GM21381 (cell line): ENCODE measurements at regions not wholly inside any gene's neighbourhood (a gene's known extent, or its start where the extent isn't known, plus 50 kb on each side); places are given as distances from the start of the nearest gene placed in this dataset.
"Not testable (repeated sequence)": the region's sequence is repeated elsewhere in the genome, so short reads cannot be mapped to it uniquely, and the experiment has no call there.

Experiments
- ATAC-seq: cut with Tn5 transposase; IDR thresholded peaks from one replicate; pipeline ENCODE4 v1.9.1; 2021; ENCODE audit warnings: mild to moderate bottlenecking, moderate library complexity; ENCODE audit not compliant: unreplicated experiment

DNA sequence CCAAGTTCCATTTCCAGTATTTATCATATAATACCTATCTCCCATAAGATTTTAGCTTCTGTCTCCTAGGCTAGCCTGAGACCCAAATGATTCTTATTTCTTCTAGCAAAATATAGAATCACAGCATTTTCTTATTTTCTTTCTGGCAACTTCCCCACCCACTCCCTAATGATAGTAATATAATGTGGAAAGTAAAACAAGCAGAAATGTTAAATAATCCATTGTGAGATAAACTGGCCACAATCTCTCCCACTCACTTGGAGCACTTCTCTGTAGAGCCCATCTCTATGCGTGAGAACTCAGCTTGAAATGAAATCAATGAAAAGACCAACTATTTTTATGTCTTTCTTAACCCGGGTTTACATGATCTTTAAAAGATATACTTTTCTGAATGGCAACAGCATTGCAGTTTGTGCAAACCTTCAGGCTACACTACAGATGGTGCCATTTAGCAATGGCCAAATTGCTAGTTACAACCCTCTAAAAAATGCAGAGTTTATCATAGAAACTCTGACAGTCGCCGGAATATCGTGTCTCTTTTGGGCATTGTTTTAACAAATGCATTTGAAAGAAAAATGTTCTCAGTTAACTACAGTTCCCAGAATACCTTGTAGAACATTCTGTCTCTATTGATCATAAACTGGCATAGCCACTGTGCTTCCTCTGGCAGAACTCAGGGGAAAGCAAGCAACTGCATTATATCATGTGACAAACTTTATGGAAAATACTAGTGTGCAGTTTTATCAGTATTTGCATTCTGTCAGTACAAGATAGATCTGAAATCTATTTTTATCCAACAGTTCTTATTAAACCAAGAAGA lies 1407.4 kb upstream of the ZEB2 start:
- no peak for ATAC-seq

DNA sequence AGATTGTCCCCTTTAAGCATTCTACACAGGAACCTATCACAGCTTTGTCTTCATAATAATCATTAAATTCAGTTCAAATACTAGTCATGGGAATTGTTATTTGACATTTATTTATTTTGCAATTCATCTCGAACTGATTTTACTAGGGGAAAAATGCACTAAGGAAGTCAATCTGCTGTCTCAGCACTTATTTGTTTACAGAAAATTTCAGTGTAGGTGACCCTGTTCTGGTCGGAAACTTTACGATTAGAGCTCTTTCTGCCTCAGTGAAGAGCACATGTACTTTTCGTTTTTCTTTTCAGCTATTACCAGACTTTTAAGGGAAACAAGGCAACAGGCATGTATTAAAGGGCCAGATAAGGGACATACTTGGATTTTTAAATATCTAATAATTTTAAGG lies 1405.7 kb upstream of the ZEB2 start:
- no peak for ATAC-seq

DNA sequence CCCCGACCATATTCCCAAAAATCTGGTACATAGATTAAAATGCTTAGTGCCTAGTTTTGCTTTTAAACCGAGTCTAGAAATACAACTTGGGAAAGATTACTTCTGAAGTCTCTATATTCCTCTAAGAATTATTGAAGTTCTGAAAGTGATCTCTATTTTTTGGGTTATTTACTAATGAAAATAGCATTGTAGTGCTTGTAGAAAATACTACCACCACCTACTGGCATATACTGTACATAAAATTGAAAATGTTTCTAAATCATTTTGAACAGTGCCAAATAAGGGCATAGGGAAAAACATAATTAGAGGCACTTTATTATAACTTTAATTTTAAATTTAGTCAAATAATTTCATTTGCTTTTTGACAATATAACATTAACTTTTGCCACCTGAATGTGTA lies 1399.6 kb upstream of the ZEB2 start:
- ATAC-seq, result no peak

DNA sequence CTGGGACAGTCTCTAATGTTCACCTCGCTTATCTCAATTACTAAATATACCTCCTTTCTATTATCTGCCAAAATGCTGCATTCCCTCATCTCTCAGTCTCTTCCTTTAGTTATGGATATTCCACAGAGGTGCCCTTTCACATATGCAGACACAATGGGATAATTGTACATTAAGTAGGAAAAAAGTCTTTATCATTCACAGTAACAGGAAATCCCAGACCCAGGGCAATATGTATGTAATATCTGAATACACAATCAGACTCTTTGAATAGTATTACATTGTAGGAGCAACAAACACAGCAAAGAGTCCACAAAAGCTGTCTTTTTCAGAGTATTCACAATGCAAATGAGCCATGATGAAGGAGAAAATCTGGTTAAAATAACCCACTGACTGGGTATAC lies 1399.0 kb upstream of the ZEB2 start:
- no peak for ATAC-seq

DNA sequence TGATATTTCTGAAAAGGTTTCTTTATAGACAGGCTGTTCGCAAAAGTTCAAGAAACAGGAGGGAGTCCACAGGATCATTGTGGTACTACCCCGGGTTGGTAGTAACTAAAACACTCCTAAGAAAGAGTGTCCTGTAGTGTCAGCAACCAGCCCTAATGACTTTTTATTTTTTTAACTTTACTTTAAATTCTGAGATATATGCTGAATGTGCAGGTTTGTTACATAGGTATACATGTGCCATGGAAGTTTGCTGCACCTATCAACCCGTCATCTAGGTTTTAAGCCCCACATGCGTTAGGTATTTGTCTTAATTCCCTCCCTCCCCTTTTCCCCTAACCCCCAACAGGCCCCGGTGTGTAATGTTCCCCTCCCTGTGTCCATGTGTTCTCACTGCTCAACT lies 1396.9 kb upstream of the ZEB2 start:
- ATAC-seq, result no peak

DNA sequence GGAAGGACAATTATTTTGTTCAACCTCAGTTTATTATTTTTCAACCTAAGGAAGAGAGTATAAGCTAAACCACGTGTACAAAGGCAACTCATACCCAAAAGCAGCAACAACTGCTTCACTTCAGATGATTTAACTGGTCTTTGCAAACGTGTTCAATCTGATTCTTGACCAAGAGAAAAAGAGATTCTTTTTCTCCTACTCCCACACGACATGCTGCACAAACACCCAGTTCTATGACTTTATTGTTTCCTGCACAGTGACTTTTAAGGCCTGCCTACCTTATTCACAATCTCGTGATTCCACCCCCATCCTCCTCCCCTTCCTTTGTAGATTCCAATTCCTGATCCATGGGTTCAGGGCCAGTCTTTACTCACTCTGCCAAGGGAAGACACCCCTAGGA lies 1394.8 kb upstream of the ZEB2 start:
- no peak for ATAC-seq

DNA sequence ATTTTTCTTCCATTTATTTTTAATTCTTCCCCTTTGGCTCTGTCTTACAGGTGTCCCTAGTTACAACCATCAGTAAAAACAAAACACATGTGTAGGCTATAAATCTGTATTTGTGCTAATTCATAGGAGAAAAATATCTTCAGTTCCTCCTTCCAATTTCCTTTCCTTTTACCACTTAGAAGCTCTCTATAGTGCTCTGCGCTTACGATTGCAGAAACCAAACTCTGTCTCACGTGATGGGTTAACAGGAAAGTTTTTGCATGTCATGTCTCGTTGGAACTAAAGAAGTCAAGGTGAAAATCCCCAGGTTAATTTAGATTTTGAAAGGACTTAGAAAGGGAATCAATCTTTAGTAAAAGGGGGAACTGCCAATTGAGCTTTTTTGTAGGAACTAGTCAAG lies 1390.5 kb upstream of the ZEB2 start:
- ATAC-seq, result no peak

DNA sequence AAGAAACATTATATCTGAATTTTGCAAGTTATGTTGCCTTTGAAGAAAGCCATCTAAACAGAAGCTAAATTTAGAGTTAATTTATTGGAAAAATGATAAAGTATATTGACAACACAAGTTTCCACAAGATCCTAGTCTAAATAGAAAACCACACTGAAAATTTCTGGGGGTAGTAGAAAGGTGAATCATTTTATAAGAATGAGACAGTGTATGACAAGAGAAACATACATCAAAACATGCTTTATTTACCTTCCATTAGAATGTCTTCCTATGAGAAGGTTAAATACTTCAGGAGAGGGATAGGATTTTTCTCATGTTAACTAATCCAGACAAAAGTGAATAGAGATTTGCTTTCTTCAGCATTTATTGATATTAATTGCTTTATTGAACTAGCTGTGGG lies 1389.8 kb upstream of the ZEB2 start:
- no peak for ATAC-seq

DNA sequence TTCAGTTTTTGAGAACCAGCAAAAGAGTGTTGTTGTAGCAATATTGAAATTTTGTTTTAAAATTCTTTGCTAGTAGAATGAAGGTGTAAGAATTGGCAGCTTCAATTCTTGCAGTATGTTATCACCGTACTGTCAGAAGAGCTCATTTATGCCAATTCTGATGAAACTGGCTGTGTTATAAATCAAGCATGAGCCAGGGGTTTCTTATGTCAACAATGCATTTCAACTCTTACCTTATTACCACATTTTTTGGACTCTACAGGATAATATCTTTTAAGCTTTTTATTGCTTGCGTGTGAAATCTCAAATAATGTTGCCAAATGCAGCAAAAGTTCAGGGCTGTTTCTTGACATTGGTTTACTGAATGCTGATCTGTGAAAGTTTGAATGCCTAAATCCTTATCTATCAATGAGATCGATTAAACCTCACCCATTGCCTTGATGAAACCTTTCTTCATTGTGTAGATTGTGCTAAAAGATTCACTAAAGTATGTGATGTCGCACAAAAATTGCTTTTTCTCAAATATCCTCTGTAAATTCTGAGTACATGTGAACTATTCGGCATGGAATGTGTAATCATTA lies 1389.3 kb upstream of the ZEB2 start:
- no peak for ATAC-seq

DNA sequence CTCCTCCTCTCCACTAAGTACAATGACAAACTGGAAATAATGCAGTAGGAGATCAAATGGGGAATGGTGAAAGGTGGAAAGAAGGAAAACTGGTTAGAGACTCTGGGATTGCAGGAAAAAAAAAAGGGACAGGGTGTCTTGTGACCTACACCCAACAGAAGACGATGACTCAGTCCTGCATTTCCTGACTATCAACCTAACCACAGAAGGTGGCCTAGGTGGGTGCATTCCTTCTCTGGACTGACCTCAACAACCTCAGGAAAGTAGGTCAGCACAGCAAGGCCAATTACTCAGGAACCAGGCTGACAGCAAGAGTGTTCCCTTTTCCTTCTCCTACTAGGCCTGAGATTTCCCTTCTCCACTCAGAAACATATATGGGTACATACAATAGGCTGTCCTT lies 1386.4 kb upstream of the ZEB2 start:
- no peak for ATAC-seq

DNA sequence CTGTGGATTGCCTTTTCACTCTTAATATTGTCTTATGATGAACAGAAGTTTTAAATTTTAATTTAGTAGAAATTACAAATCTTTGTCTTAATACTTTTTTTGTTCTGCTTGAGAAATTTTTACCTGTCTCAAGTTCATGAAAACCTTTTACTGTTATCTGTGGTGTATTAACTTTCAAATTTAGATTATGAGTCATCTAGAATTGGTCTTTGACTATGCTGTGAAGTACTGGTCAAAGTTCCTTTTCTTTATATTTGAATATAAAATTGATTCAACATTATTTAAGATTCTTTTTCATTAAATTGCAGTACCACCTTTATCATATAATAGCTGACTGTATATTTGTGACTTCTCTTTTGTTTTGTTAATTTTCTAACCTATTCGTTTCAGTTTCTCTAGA lies 1385.5 kb upstream of the ZEB2 start:
- ATAC-seq, result no peak

DNA sequence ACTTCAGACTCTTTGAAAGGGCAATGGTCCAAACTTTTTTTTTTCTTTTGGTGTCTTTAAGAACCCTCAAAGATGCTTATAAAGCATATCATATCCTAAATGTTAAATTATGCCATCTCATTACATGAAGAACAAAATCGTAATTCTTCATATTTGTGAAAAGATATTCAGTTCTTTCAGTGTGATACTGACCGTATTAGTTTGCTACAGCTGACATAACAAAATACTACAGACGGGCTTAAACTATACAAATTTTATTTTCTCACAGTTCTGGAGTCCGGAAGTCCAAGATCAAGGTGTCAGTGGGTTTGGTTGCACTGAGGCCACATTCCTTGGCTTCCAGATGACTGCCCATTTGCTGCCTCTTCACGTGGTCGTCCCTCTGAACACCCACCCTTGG lies 1377.2 kb upstream of the ZEB2 start:
- no peak for ATAC-seq

DNA sequence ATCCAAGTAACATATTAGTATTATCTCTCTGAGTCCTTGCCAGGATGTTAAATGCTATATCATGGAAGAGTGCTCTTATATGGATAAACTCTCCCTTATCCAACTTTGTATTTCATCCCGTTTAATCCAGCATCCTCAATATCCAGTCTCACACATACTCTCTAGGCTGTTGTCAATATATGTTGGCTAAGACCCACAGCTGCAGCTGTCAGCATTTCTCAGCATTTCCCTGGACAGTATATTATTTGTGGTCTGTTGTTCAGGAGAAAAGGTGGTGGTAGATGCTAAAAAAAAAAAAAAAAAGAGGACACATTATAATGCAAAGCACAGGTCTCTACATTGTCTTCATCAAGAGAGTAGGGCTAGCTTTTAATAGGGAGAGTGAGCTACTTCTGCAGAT lies 1368.0 kb upstream of the ZEB2 start:
- ATAC-seq, result no peak

DNA sequence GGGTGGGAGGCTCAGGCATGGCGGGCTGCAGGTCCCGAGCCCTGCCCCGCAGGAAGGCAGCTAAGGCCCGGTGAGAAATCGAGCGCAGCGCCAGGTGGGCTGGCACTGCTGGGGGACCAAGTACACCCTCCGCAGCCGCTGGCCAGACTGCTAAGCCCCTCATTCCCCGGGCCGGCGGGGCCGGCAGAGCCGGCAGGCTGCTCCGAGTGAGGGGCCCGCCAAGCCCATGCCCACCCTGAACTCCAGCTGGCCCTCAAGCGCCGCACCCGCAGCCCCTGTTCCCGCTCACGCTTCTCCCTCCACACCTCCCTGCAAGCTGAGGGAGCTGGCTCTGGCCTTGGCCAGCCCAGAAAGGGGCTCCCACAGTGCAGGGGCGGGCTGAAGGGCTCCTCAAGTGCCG lies 1361.1 kb upstream of the ZEB2 start:
- ATAC-seq, result not testable (repeated sequence)

DNA sequence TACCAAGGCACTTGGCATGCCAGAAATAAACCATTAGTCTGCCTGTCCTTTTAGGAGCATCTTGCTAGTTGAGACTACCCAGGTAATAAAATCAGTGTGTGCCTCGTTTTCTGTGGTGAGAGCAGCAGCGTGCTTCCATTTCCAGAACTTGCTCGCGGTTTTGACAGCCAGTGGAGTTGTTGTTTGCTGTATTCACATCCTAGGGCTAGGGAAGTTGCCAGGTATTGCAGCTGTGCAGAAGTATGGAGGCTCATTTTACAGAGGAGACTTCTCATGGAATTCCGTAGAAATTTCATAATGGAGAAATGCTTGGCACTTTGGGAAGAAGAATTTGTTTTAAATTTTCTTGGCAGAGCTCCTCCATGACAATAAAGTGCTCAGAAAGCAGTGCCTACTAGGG lies 1355.1 kb upstream of the ZEB2 start:
- no peak for ATAC-seq

DNA sequence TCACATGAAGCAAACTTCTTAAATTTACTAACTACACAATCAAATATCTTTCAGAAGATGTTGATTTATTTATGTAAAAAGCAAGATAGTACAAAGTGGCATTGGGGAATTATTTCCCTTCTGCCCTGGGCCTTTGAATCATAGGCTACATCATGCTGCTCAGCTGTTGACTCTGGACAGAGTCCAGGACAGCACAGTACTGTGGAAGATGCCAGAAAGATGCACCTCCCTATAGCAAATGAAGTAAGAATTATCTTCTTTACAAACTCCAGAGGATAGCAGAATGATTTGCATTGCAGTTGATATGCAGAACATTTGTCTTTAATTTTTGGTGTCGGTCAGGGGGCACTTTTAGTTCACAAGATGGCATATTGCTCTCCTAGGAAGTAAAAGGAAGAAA lies 1354.5 kb upstream of the ZEB2 start:
- no peak for ATAC-seq

DNA sequence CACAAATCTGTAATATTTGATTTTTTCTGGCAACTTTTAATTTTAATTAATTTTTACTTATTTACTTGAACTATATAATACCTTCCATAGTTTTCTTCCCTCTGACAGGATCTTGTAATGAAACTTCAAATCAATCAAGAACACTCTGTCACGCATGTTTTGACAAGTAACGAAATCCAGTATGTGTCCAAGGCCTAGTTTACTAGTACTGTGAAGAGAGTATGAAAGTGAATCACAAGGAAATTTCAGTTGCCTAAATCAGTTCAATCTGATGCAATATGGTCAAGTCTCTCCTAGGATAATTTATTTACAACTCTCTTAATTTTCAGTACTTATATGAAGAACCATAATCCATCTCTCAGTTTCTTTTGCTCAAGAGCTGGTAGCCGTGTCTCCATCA lies 1344.6 kb upstream of the ZEB2 start:
- ATAC-seq, result no peak

DNA sequence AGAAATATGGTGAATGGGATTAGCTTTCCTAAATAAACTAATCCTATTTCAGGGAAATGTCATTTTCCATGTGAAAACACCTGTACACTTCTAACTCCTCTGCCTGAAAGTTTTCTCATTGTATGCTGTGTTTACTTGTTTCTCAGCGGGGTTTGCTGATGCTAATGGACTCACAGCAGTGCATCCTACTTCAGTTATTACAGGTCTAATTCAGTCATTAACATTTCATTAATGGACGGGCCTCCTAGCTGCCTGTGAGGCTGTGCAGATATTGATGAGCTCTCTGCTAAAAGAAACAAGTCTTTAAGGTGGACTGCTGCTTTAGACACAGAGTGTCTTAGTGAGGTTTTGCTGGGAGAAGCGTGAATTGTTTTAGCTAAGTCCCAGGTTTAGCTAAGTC lies 1342.0 kb upstream of the ZEB2 start:
- no peak for ATAC-seq

DNA sequence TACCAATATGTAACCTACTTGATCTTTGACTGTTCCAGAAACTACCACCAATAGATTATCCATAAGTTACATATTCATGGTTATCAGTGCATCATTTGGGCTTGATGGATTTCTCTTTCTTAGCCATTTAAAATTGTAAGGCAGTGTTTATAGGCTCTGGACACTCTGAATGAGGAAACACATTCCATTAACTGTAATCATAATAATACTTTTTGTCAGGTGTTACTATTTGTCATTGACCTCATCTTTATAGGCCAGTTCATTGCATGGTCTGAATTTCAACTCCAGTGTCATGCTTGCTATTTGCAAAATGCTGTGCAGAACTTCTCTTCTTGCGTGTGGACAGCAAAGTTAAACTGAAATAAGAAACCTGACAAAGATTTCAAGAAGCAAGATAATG lies 1340.2 kb upstream of the ZEB2 start:
- ATAC-seq, result no peak

DNA sequence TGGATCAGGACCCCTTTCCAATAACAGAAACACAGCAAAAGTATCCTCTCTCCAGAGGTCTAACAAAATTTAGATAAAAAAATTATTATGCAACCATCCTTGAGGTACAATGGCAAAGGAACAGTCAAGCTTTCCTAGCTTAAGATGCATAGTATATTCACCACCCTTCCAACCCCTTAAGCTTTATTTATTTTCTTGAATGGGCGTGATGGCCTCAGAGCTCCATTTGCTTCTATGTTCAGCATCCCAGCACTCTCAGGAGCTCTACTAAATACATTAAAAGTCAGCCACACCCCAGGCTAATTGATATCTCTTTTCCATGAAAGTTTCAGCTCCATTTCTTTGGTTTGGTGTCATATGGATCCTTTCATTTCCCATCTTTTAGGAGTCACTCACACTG lies 1335.2 kb upstream of the ZEB2 start:
- ATAC-seq, result no peak

DNA sequence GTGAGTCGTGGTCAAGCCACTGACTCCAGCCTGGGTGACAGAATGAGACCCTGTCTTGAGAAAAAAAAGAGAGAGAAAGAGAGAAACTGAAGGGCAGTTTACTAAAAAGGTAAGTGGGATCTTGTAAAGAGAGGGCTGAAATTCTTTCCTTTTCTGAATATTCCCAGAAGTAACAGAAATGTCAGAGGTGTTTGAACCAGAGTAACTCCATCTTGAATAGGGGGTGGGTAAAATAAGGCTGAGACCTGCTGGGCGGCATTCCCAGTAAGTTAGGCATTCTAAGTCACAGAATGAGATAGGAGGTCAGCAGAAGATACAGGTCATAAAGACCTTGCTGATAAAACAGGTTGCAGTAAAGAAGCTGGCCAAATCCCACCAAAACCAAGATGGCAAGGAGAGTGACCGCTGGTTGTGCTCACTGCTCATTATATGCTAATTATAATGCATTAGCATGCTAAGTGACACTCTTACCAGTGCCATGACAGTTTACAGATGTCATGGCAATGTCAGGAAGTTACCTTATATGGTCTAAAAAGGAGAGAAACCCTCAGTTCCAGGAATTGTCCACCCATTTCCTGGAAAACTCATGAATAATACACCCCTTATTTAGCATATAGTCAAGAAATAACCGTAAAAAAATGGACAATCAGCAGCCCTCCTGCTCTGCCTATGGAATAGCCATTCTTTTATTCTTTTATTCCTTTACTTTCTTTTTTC lies 1334.3 kb upstream of the ZEB2 start:
- ATAC-seq, result no peak

DNA sequence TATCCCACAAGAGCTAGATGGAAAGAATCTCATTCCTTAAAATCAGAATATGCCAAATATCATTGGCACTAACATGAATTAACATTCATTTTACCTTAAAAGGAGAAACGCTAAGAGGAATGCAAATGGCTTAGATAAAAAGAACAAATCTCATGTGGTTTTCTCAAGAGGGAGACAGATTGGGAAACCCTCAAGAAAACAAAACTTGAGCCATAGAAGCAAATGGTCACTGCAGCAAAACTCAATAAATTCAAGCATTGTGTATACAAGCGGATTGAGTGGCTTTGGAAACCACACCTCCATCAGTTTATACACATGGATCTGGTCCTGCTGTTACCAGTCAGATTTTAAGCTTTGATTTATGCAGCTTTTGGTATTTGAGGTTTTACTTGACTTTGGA lies 1331.8 kb upstream of the ZEB2 start:
- ATAC-seq, result no peak
